HepG2 (cell line): ENCODE measurements at regions not wholly inside any gene's neighbourhood (a gene's known extent, or its start where the extent isn't known, plus 50 kb on each side); places are given as distances from the start of the nearest gene placed in this dataset.

Experiments used
- ATAC-seq: fragments of 200-7000 bp; cut with Tn5 transposase; 3 replicates; pipeline ENCODE4 v1.9.1; 2020; ENCODE audit warnings: mild to moderate bottlenecking, moderate library complexity
- BruUV-seq: library from RNA; stranded (reverse); fragments of 400-500 nt; replicated peaks from 2 replicates; lab custom pipeline; 2021; lab: Mats Ljungman, UMichigan
- CTCF ChIA-PET: fragments of 300-600 bp; formaldehyde crosslinking; extraction: SDS; loops from one replicate; lab custom pipeline; 2021; ENCODE audit warnings: low total read pairs, inconsistent platforms, low intra/inter-chr PET ratio; lab: Yijun Ruan, JAX
- POLR2A ChIA-PET: fragments of 350-600 bp; sonication (Branson Sonifier 250); formaldehyde crosslinking; loops from one replicate; lab custom pipeline; 2020; ENCODE audit warnings: antibody characterized with exemption, inconsistent platforms; lab: Yijun Ruan, JAX
- DNase-seq: peaks from one replicate; pipeline ENCODE4 v3.0.0-alpha.2; 2015; ENCODE audit warnings: low spot score
- FAIRE-seq: peaks from 3 replicates; lab custom pipeline; 2011; peaks lifted over from hg19 to GRCh38; lab: Jason Lieb, UNC
- H2AFZ ChIP-seq: one replicate; pipeline ENCODE4 v1.6.1; 2011; ENCODE audit warnings: low read length, inconsistent platforms
- H3K27ac ChIP-seq: fragments of 300-600 bp; 3 replicates; pipeline ENCODE4 v1.8.0; 2011; ENCODE audit warnings: mixed run types, mild to moderate bottlenecking, mixed read lengths, low read length, inconsistent platforms; ENCODE audit not compliant: insufficient read depth; ENCODE audit errors: extremely low read length
- H3K27me3 ChIP-seq, 2 experiments: fragments of 200-600 bp in 1 of 2; 2 replicates in 1 of 2; 3 replicates in 1 of 2; pipeline versions ENCODE4 v1.6.0 to v1.8.0; 2011; ENCODE audit warnings: low read length in 2 of 2, mild to moderate bottlenecking in 2 of 2, moderate library complexity in 2 of 2, inconsistent platforms in 1 of 2; ENCODE audit not compliant: insufficient read depth in 2 of 2, control insufficient read depth in 1 of 2
- H3K36me3 ChIP-seq, 2 experiments: fragments of 200-600 bp in 1 of 2; replicated peaks in 1 of 2; 2 replicates in 1 of 2; 3 replicates in 1 of 2; pipeline versions ENCODE4 v1.5.1 to v1.8.0; 2011; ENCODE audit warnings: low read length in 2 of 2, inconsistent platforms in 1 of 2; ENCODE audit not compliant: insufficient read depth in 2 of 2, control insufficient read depth in 1 of 2
- H3K4me1 ChIP-seq: 2 replicates; pipeline ENCODE4 v1.5.1; 2012; ENCODE audit warnings: low read length, inconsistent platforms; ENCODE audit not compliant: insufficient read depth
- H3K4me2 ChIP-seq: 2 replicates; pipeline ENCODE4 v1.6.0; 2011; ENCODE audit warnings: low read depth, low read length, inconsistent platforms
- H3K4me3 ChIP-seq, 3 experiments: fragments of 200-600 bp in 1 of 3; sonication (generic), shearing (Covaris generic) in 1 of 3; replicated peaks in 1 of 3; 2 replicates each; pipeline ENCODE4 v1.5.1; 2011 to 2016; ENCODE audit warnings: low read length in 3 of 3, inconsistent platforms in 2 of 3, low read depth in 2 of 3, mild to moderate bottlenecking in 2 of 3, control low read depth in 1 of 3, mixed read lengths in 1 of 3; ENCODE audit not compliant: insufficient read depth in 1 of 3
- H3K79me2 ChIP-seq: one replicate; pipeline ENCODE4 v1.6.1; 2011; ENCODE audit warnings: low read length, inconsistent platforms; ENCODE audit not compliant: insufficient read depth
- H3K9ac ChIP-seq: 2 replicates; pipeline ENCODE4 v1.6.0; 2011; ENCODE audit warnings: mild to moderate bottlenecking, low read depth, low read length, inconsistent platforms; ENCODE audit not compliant: insufficient read depth
- H3K9me3 ChIP-seq: 2 replicates; pipeline ENCODE4 v1.5.1; 2012; ENCODE audit warnings: mild to moderate bottlenecking, low read length
- H4K20me1 ChIP-seq: 2 replicates; pipeline ENCODE4 v1.6.0; 2011; ENCODE audit warnings: inconsistent platforms, mild to moderate bottlenecking, low read length, moderate library complexity; ENCODE audit not compliant: insufficient read depth
- CC2D1A ChIP-seq: sonication (generic); formaldehyde crosslinking; IDR thresholded peaks from 2 replicates; pipeline ENCODE4 v1.8.1; 2023; ENCODE audit warnings: mild to moderate bottlenecking, missing genetic modification reagents
- DMAP1 ChIP-seq: IDR thresholded peaks from 2 replicates; pipeline ENCODE4 v1.6.1; 2016
- GATAD2A ChIP-seq: IDR thresholded peaks from 2 replicates; pipeline ENCODE4 v1.6.1; 2016
- GLI4 ChIP-seq: sonication (generic); formaldehyde crosslinking; IDR thresholded peaks from 2 replicates; pipeline ENCODE4 v1.5.1; 2020; ENCODE audit warnings: missing genetic modification reagents, mild to moderate bottlenecking, moderate library complexity, borderline replicate concordance
- NKX3-1 ChIP-seq: sonication (generic); formaldehyde crosslinking; IDR thresholded peaks from 2 replicates; pipeline ENCODE4 v1.5.0; 2020; ENCODE audit warnings: missing genetic modification reagents
- PAWR ChIP-seq: sonication (generic); formaldehyde crosslinking; IDR thresholded peaks from 2 replicates; pipeline ENCODE4 v1.4.0; 2020; ENCODE audit warnings: missing genetic modification reagents, mild to moderate bottlenecking, borderline replicate concordance
- PHB2 ChIP-seq: fragments of 450-650 bp; IDR thresholded peaks from 2 replicates; pipeline ENCODE4 v1.6.1; 2018; ENCODE audit not compliant: partially characterized antibody
- SIN3A ChIP-seq: IDR thresholded peaks from 2 replicates; pipeline ENCODE4 v1.6.1; 2011; ENCODE audit warnings: low read depth, mild to moderate bottlenecking, control low read depth, low read length, borderline replicate concordance
- ZBTB40 ChIP-seq, 2 experiments: fragments of 450-650 bp in 1 of 2; sonication (generic) in 1 of 2; formaldehyde crosslinking in 1 of 2; IDR thresholded peaks; 2 replicates each; pipeline versions ENCODE4 v1.6.1 to v1.8.0; 2016 to 2022; ENCODE audit warnings: antibody characterized with exemption in 1 of 2, mild to moderate bottlenecking in 1 of 2, missing genetic modification reagents in 1 of 2
- ZFP90 ChIP-seq: sonication (generic); formaldehyde crosslinking; IDR thresholded peaks from 2 replicates; pipeline ENCODE4 v1.8.0; 2022; ENCODE audit warnings: missing genetic modification reagents, mild to moderate bottlenecking, inconsistent platforms, borderline replicate concordance
- ZNF160 ChIP-seq: sonication (generic); formaldehyde crosslinking; IDR thresholded peaks from 2 replicates; pipeline ENCODE4 v1.8.0; 2022; ENCODE audit warnings: mild to moderate bottlenecking, inconsistent platforms, missing genetic modification reagents
- ZNF557 ChIP-seq: sonication (generic); formaldehyde crosslinking; IDR thresholded peaks from 2 replicates; pipeline ENCODE4 v1.4.0; 2020; ENCODE audit warnings: missing genetic modification reagents
- ZNF598 ChIP-seq: sonication (generic); formaldehyde crosslinking; IDR thresholded peaks from 2 replicates; pipeline ENCODE4 v1.5.1; 2020; ENCODE audit warnings: mild to moderate bottlenecking, missing genetic modification reagents, borderline replicate concordance
- ZNF670 ChIP-seq: sonication (generic); formaldehyde crosslinking; IDR thresholded peaks from 2 replicates; pipeline ENCODE4 v1.8.0; 2022; ENCODE audit warnings: mild to moderate bottlenecking, missing genetic modification reagents, borderline replicate concordance
- WGBS: methylation state at CpG from one replicate; pipeline ENCODE4 v1.1.6; 2017; ENCODE audit warnings: low lambda C conversion rate; 5-methylcytosine and 5-hydroxymethylcytosine counted together
- in situ Hi-C: cut with HindIII; loops from 2 replicates; pipeline ENCODE4 v1.10.0; 2017; ENCODE audit warnings: low pct_unique_long_range_greater_than_20kb; ENCODE audit not compliant: extremely low pct_ligation_motif_present
- intact Hi-C: fragments of 100-400 bp; cut with micrococcal nuclease; formaldehyde crosslinking; loops from one replicate; pipeline ENCODE4 v1.10.0; 2022; ENCODE audit not compliant: unreplicated experiment
- TF ChIP-seq, protein P1 (sequence below): sonication (generic); formaldehyde crosslinking; IDR thresholded peaks from 2 replicates; pipeline ENCODE4 v1.5.1; 2020; ENCODE audit warnings: missing genetic modification reagents, mild to moderate bottlenecking, borderline replicate concordance
- TF ChIP-seq, protein P2 (sequence below): IDR thresholded peaks from 2 replicates; pipeline ENCODE4 v1.6.1; 2016; ENCODE audit warnings: missing genetic modification reagents, missing compliant biosample characterization

- no TSS peak for BruUV-seq
- no peak overlapping the region for H3K9ac ChIP-seq
- ATAC-seq (no peak), FAIRE-seq (no peak), DNase-seq (no peak)
- no peak overlapping the region for H3K27ac ChIP-seq
- WGBS, result 53% methylated on average over 2 of the region's 2 CpGs
- H2AFZ ChIP-seq, result no peak overlapping the region
- ChIA-PET CTCF (no interaction called here), POLR2A (no interaction called here)
- intact Hi-C loops, result no loop called here
- H3K9me3 ChIP-seq, result no peaks in the 10 kb centered on the region
- in situ Hi-C loops, result no loop called here
- H3K79me2 ChIP-seq, result no peaks in the 10 kb centered on the region
- no peaks in the 10 kb centered on the region for H3K36me3 ChIP-seq
- no peak overlapping the region for H3K4me3 ChIP-seq
- no peaks in the 10 kb centered on the region for H4K20me1 ChIP-seq
- H3K4me1 ChIP-seq, result no peaks in the 10 kb centered on the region
- H3K27me3 ChIP-seq, result no peaks in the 10 kb centered on the region
- H3K4me2 ChIP-seq, result no peak overlapping the region
- no peak for TF ChIP-seq CC2D1A
- TF ChIP-seq ZBTB40 (IDR thresholded peaks at IDR 0.05), result no peak
- no peak for TF ChIP-seq ZBTB40 (CRISPR knock-in tag; IDR thresholded peaks at IDR 0.05)
- TF ChIP-seq ZNF160 (CRISPR knock-in tag), result no peak
- no peak for TF ChIP-seq DMAP1 (CRISPR knock-in tag)
- TF ChIP-seq ZFP90 (CRISPR knock-in tag), result no peak
- TF ChIP-seq, protein P1, sequence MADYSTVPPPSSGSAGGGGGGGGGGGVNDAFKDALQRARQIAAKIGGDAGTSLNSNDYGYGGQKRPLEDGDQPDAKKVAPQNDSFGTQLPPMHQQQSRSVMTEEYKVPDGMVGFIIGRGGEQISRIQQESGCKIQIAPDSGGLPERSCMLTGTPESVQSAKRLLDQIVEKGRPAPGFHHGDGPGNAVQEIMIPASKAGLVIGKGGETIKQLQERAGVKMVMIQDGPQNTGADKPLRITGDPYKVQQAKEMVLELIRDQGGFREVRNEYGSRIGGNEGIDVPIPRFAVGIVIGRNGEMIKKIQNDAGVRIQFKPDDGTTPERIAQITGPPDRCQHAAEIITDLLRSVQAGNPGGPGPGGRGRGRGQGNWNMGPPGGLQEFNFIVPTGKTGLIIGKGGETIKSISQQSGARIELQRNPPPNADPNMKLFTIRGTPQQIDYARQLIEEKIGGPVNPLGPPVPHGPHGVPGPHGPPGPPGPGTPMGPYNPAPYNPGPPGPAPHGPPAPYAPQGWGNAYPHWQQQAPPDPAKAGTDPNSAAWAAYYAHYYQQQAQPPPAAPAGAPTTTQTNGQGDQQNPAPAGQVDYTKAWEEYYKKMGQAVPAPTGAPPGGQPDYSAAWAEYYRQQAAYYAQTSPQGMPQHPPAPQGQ (CRISPR knock-in tag), result no peak
- no peak for TF ChIP-seq GLI4 (CRISPR knock-in tag)
- no peak for TF ChIP-seq ZNF670 (CRISPR knock-in tag)
- no peak for TF ChIP-seq ZNF557 (CRISPR knock-in tag)
- TF ChIP-seq ZNF598 (CRISPR knock-in tag), result no peak
- no peak for TF ChIP-seq PHB2
- TF ChIP-seq, protein P2, sequence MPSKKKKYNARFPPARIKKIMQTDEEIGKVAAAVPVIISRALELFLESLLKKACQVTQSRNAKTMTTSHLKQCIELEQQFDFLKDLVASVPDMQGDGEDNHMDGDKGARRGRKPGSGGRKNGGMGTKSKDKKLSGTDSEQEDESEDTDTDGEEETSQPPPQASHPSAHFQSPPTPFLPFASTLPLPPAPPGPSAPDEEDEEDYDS (CRISPR knock-in tag), result no peak
- TF ChIP-seq SIN3A, result no peak
- TF ChIP-seq GATAD2A (CRISPR knock-in tag), result no peak
- TF ChIP-seq PAWR (CRISPR knock-in tag), result no peak
- no peak for TF ChIP-seq NKX3-1 (CRISPR knock-in tag)
Observed at GRCh38 chr12:19830446-19830845, 391.2 kb downstream of the AEBP2 start.
